Right lobe of liver (tissue), 6 donors: ENCODE measurements at regions not wholly inside any gene's neighbourhood (a gene's known extent, or its start where the extent isn't known, plus 50 kb on each side); places are given as distances from the start of the nearest gene placed in this dataset.

Experiments
- ATAC-seq, 4 donors: fragments of 200-7000 bp; cut with Tn5 transposase; one replicate each; pipeline ENCODE4 v1.9.1; 2020; ENCODE audit warnings: mild to moderate bottlenecking in 4 of 4, moderate library complexity in 4 of 4
- DNase-seq, 3 donors: peaks; one replicate each; pipeline ENCODE4 v3.0.0-alpha.2; 2020
- H3K27ac ChIP-seq, 3 donors: fragments of 200-600 bp; one replicate each; pipeline ENCODE4 v1.8.0; 2022
- H3K27me3 ChIP-seq, 2 donors: fragments of 200-600 bp; one replicate each; pipeline ENCODE4 v1.8.0; 2022
- H3K36me3 ChIP-seq, 4 donors: fragments of 200-600 bp; sonication (generic) in 1 of 4; one replicate each; pipeline versions ENCODE4 v1.5.1 to v1.8.0; 2017 to 2022; ENCODE audit warnings: control low read depth in 1 of 4
- H3K4me1 ChIP-seq, 4 donors: fragments of 200-600 bp; sonication (generic) in 1 of 4; one replicate each; pipeline versions ENCODE4 v1.5.1 to v1.8.0; 2017 to 2022; ENCODE audit warnings: control low read depth in 1 of 4
- H3K4me3 ChIP-seq, 3 donors: fragments of 200-600 bp; one replicate each; pipeline ENCODE4 v1.8.0; 2022
- H3K9me3 ChIP-seq, 4 donors: fragments of 200-600 bp; sonication (generic) in 1 of 4; one replicate each; pipeline versions ENCODE4 v1.5.1 to v1.8.0; 2017 to 2022; ENCODE audit warnings: control low read depth in 1 of 4
- POLR2A ChIP-seq: fragments of 450-650 bp; IDR thresholded peaks from one replicate; pipeline ENCODE4 v1.6.1; 2017; ENCODE audit warnings: antibody characterized with exemption, mild to moderate bottlenecking
- WGBS: methylation state at CpG from one replicate; pipeline ENCODE4 v1.1.6; 2018; ENCODE audit warnings: low coverage, low lambda C conversion rate; ENCODE audit not compliant: insufficient coverage; ENCODE audit errors: missing lambda C conversion rate; 5-methylcytosine and 5-hydroxymethylcytosine counted together
- intact Hi-C, 2 donors: fragments of 100-400 bp; cut with DNase I; formaldehyde crosslinking; loops; one replicate each; pipeline versions ENCODE4 v1.11.2 to v1.14.1; 2022
- TF ChIP-seq, protein P1 (sequence below), 4 donors: fragments of 200-600 bp in 3 of 4; fragments of 450-650 bp in 1 of 4; IDR thresholded peaks; one replicate each; pipeline versions ENCODE4 v1.5.1 to v1.8.0; 2016 to 2022; ENCODE audit warnings: antibody characterized with exemption in 4 of 4, mild to moderate bottlenecking in 2 of 4
- donor health status: DM: no; HTN: yes; CAD: no.
- donor health status: DM: no; HTN: no; CAD: no.
- donor health status: DM: no; HTN: no; CAD: no.
- donor health status: DM: no; HTN: yes; CAD: no.
- donor health status: DM: no; HTN: yes; CAD: no.

- H3K4me3 ChIP-seq, result no peak overlapping the region
- no peak for TF ChIP-seq POLR2A
- no peaks in the 10 kb centered on the region for H3K4me1 ChIP-seq
- no peaks in the 10 kb centered on the region for H3K27me3 ChIP-seq
- intact Hi-C loops, result no loop called here
- no peak overlapping the region for H3K27ac ChIP-seq
- no peaks in the 10 kb centered on the region for H3K36me3 ChIP-seq
- ATAC-seq, result no peak
- H3K9me3 ChIP-seq, result no peaks in the 10 kb centered on the region
- WGBS, result 66% methylated on average over 4 of the region's 4 CpGs
- no peak for DNase-seq
These were observed 287.1 kb downstream of the SOX2 start for GRCh38 chr3:181998828-181999227.

DNA sequence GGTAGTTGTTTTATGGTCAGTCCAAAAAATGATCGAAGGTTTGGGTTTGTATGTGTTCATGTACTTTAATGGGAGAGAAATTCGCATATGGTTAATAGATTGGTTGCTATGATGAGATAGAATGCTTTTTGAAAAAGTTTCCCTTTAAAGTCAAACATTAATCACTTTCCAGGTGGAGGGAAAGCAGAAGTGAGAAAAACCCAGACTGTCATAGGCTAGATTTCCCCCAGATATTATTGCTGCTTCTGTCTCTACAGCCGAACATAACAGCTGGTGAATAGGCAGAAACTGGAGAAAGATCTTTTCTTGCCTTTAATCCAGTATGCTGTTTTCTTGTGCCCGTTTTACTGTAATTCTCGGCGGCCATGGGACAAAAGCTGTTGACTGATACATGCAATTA is 287.6 kb downstream of the SOX2 start:
- Histone ChIP-seq H3K27ac (no peak overlapping the region), H3K9me3 (no peaks in the 10 kb centered on the region), H3K4me1 (no peaks in the 10 kb centered on the region), H3K4me3 (no peak overlapping the region), H3K36me3 (no peaks in the 10 kb centered on the region), H3K27me3 (no peaks in the 10 kb centered on the region)
- TF ChIP-seq, protein P1, sequence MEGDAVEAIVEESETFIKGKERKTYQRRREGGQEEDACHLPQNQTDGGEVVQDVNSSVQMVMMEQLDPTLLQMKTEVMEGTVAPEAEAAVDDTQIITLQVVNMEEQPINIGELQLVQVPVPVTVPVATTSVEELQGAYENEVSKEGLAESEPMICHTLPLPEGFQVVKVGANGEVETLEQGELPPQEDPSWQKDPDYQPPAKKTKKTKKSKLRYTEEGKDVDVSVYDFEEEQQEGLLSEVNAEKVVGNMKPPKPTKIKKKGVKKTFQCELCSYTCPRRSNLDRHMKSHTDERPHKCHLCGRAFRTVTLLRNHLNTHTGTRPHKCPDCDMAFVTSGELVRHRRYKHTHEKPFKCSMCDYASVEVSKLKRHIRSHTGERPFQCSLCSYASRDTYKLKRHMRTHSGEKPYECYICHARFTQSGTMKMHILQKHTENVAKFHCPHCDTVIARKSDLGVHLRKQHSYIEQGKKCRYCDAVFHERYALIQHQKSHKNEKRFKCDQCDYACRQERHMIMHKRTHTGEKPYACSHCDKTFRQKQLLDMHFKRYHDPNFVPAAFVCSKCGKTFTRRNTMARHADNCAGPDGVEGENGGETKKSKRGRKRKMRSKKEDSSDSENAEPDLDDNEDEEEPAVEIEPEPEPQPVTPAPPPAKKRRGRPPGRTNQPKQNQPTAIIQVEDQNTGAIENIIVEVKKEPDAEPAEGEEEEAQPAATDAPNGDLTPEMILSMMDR (IDR thresholded peaks at IDR 0.05), result no peak
- no peak for TF ChIP-seq POLR2A
- ATAC-seq (no peak), DNase-seq (no peak)
- WGBS, result 58% methylated on average over 6 of the region's 6 CpGs
- intact Hi-C loops, result no loop called here

DNA sequence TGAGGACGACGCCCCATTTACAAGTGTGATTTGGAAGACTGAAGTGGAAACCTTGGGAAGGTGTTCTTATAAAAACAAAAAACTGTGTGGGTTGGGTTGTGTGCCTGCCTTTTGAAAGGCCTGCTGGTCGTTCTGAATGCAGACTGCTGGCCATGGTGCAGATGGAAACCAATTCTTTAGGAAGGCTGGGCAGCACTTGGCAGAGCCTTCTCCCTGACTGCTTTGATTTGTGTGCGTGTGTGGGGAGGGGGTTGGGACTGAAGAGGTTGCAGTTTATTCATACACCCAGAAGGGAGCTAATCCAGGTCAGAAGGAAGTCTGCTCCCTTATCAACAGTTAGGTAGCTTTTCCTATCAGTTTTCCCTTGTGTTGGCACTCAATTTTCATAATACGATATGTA is 288.7 kb downstream of the SOX2 start:
- Histone ChIP-seq H3K36me3 (no peaks in the 10 kb centered on the region), H3K9me3 (no peaks in the 10 kb centered on the region), H3K27ac (no peak overlapping the region), H3K4me1 (no peaks in the 10 kb centered on the region), H3K4me3 (no peak overlapping the region), H3K27me3 (no peaks in the 10 kb centered on the region)
- TF ChIP-seq, protein P1 (IDR thresholded peaks at IDR 0.05), result no peak
- TF ChIP-seq POLR2A, result no peak
- intact Hi-C loops, result no loop called here
- 51% methylated on average over 5 of the region's 5 CpGs for WGBS
- no peak for ATAC-seq
- DNase-seq, result no peak

GRCh38 chr3:182005219-182005618 is 293.5 kb downstream of the SOX2 start:
- H3K4me1 ChIP-seq, result no peaks in the 10 kb centered on the region
- H3K27ac ChIP-seq, result no peak overlapping the region
- no peaks in the 10 kb centered on the region for H3K27me3 ChIP-seq
- 82% methylated on average over 3 of the region's 3 CpGs for WGBS
- intact Hi-C loops, result no loop called here
- ATAC-seq (no peak), DNase-seq (no peak)
- no peaks in the 10 kb centered on the region for H3K9me3 ChIP-seq
- H3K4me3 ChIP-seq, result no peak overlapping the region
- no peaks in the 10 kb centered on the region for H3K36me3 ChIP-seq
- no peak for TF ChIP-seq POLR2A
- TF ChIP-seq, protein P1 (IDR thresholded peaks at IDR 0.05), result no peak

DNA sequence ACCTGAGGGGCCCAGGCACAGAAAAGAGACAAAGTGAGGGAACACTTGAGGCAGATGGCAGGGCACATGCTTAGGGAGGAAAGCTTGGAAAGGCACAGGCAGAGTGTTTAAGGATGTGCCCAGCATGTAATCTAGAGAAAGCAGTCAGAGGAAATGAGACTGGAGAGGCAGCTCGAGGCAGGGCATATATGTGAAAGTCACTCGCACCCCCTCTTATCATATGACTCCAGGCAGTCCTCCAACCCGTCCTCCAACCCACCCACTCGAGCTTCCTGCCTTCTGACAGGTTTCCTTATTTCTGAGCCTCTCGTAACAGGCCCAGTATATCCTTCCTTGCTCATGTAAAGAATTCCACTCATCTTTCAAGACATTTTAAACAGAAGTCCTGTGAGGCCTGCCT is 294.0 kb downstream of the SOX2 start:
- no peak overlapping the region for H3K4me3 ChIP-seq
- H3K36me3 ChIP-seq, result no peaks in the 10 kb centered on the region
- intact Hi-C loops, result no loop called here
- ATAC-seq (no peak), DNase-seq (no peak)
- TF ChIP-seq POLR2A, result no peak
- TF ChIP-seq, protein P1 (IDR thresholded peaks at IDR 0.05), result no peak
- no peaks in the 10 kb centered on the region for H3K27me3 ChIP-seq
- 12% methylated on average over 5 of the region's 5 CpGs for WGBS
- H3K4me1 ChIP-seq, result no peaks in the 10 kb centered on the region
- no peak overlapping the region for H3K27ac ChIP-seq
- no peaks in the 10 kb centered on the region for H3K9me3 ChIP-seq
